ENCODE measurements at regions not wholly inside any gene's neighbourhood (a gene's known extent, or its start where the extent isn't known, plus 50 kb on each side); places are given as distances from the start of the nearest gene placed in this dataset.

DNA sequence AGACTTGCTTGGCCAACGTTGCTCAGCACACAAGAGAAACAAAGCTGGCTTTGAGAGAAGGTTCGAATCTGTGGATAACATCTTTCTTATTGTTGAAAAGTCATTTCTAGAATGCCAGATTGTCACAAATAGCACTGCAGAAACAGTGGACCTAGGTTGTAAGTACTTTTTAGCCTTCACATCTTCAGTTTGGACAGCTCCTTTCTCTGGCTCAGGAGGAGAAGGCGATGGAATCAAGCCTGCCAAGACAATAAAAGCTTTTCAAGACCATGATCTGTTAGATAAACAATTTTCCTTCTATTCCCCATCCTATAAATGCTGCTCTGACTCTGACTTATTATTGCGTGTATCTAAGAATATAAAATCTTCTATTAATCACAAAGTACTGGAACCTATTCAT, 615.2 kb upstream of the SEMA6A start:
- Mint-ChIP-seq H3K27me3 (ENCODE audit: low read depth) (no peaks in the 10 kb centered on the region), H3K27ac (no peak overlapping the region), H3K9me3 (peaks cover under 1% of the 10 kb centered on the region), H3K4me3 (no peak overlapping the region), H3K4me1 (ENCODE audit: low read depth) (no peaks in the 10 kb centered on the region), H3K36me3 (ENCODE audit: low read depth) (no peaks in the 10 kb centered on the region)

GRCh38 chr5:117188211-117188610, 613.6 kb upstream of the SEMA6A start:
- Mint-ChIP-seq H3K27ac (no peak overlapping the region), H3K4me1 (ENCODE audit: low read depth) (no peaks in the 10 kb centered on the region), H3K36me3 (ENCODE audit: low read depth) (no peaks in the 10 kb centered on the region), H3K27me3 (ENCODE audit: low read depth) (no peaks in the 10 kb centered on the region), H3K4me3 (no peak overlapping the region), H3K9me3 (peaks cover 6% of the 10 kb centered on the region)

- H3K27ac Mint-ChIP-seq = no peak overlapping the region
- H3K4me1 Mint-ChIP-seq (ENCODE audit: low read depth) = no peaks in the 10 kb centered on the region
- no peaks in the 10 kb centered on the region for H3K36me3 Mint-ChIP-seq (ENCODE audit: low read depth)
- H3K9me3 Mint-ChIP-seq = peaks cover 6% of the 10 kb centered on the region
- H3K4me3 Mint-ChIP-seq = no peak overlapping the region
- no peaks in the 10 kb centered on the region for H3K27me3 Mint-ChIP-seq (ENCODE audit: low read depth)
Observed at GRCh38 chr5:117186751-117187150, 612.1 kb upstream of the SEMA6A start.

- Mint-ChIP-seq H3K4me1 (ENCODE audit: low read depth) (no peaks in the 10 kb centered on the region), H3K9me3 (peaks cover 9% of the 10 kb centered on the region), H3K27me3 (ENCODE audit: low read depth) (no peaks in the 10 kb centered on the region), H3K27ac (no peak overlapping the region), H3K4me3 (no peak overlapping the region), H3K36me3 (ENCODE audit: low read depth) (no peaks in the 10 kb centered on the region)
Observed at GRCh38 chr5:117183326-117183725, 608.7 kb upstream of the SEMA6A start.

GRCh38 chr5:117182104-117182503, 607.5 kb upstream of the SEMA6A start:
- Mint-ChIP-seq H3K9me3 (peaks cover 9% of the 10 kb centered on the region), H3K27me3 (ENCODE audit: low read depth) (no peaks in the 10 kb centered on the region), H3K36me3 (ENCODE audit: low read depth) (no peaks in the 10 kb centered on the region), H3K27ac (no peak overlapping the region), H3K4me3 (no peak overlapping the region), H3K4me1 (ENCODE audit: low read depth) (no peaks in the 10 kb centered on the region)

GRCh38 chr5:117177302-117177701, 602.7 kb upstream of the SEMA6A start:
- Mint-ChIP-seq H3K4me1 (ENCODE audit: low read depth) (no peaks in the 10 kb centered on the region), H3K27ac (no peak overlapping the region), H3K4me3 (no peak overlapping the region), H3K27me3 (ENCODE audit: low read depth) (no peaks in the 10 kb centered on the region), H3K36me3 (ENCODE audit: low read depth) (no peaks in the 10 kb centered on the region), H3K9me3 (peaks cover 3% of the 10 kb centered on the region)

DNA sequence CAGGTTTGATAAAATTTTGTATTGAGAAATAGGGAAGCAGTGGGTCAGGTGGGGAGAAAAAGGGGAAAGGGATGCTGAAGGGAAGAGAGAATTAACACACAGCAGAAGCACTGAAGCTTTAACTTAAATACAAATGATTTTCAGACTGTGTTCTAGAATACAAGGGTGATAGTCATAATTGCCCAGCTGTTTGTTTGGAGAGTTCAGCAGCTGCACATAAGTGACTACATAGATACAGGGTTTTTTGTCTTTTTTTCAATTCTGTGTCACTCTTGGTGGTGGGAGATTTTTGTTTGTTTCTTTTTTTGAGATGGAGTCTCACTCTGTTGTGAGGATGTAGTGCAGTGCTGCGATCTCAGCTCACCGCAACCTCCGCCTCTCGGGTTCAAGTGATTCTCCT, 590.4 kb upstream of the SEMA6A start:
- Mint-ChIP-seq H3K27me3 (ENCODE audit: low read depth) (no peaks in the 10 kb centered on the region), H3K36me3 (ENCODE audit: low read depth) (no peaks in the 10 kb centered on the region), H3K4me3 (no peak overlapping the region), H3K9me3 (no peaks in the 10 kb centered on the region), H3K4me1 (ENCODE audit: low read depth) (no peaks in the 10 kb centered on the region), H3K27ac (no peak overlapping the region)

DNA sequence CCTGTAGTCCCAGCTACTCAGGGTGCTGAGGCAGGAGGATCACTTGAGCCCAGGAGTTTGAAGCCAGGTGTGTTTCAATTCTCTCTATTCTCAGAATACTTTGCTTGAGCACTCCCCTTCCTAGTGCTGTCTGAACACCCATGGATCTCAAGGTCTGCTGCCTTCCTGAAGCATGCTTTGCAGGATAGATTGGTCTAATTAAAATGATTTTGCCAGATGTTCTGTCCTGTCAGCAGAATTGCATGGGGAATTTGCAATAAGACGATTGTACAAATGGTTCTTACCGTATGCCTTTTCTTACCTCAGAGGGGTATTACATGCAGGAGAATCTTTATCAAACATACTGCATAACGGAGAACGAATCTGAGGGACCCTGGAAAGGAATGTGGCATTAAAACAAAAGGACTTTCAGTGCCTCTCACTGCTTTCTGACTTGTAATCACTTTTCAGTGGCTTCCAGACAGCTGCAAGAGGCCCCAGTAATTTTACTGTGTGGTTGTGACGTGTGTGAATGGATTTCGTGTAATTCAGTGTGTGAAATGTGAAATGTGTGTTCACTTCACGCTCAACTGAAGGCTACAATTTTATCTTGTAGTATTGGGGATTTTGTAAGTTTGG, 587.2 kb upstream of the SEMA6A start:
- no peaks in the 10 kb centered on the region for H3K36me3 Mint-ChIP-seq (ENCODE audit: low read depth)
- H3K4me1 Mint-ChIP-seq (ENCODE audit: low read depth) = no peaks in the 10 kb centered on the region
- no peak overlapping the region for H3K27ac Mint-ChIP-seq
- H3K27me3 Mint-ChIP-seq (ENCODE audit: low read depth) = no peaks in the 10 kb centered on the region
- no peak overlapping the region for H3K4me3 Mint-ChIP-seq
- no peaks in the 10 kb centered on the region for H3K9me3 Mint-ChIP-seq

GRCh38 chr5:117160391-117160790, 585.8 kb upstream of the SEMA6A start:
- Mint-ChIP-seq H3K4me3 (no peak overlapping the region), H3K9me3 (no peaks in the 10 kb centered on the region), H3K36me3 (ENCODE audit: low read depth) (no peaks in the 10 kb centered on the region), H3K4me1 (ENCODE audit: low read depth) (no peaks in the 10 kb centered on the region), H3K27ac (no peak overlapping the region), H3K27me3 (ENCODE audit: low read depth) (no peaks in the 10 kb centered on the region)

GRCh38 chr5:117149312-117149711, 574.7 kb upstream of the SEMA6A start:
- Mint-ChIP-seq H3K36me3 (ENCODE audit: low read depth) (no peaks in the 10 kb centered on the region), H3K9me3 (no peaks in the 10 kb centered on the region), H3K27me3 (ENCODE audit: low read depth) (no peaks in the 10 kb centered on the region), H3K4me1 (ENCODE audit: low read depth) (no peaks in the 10 kb centered on the region), H3K27ac (no peak overlapping the region), H3K4me3 (no peak overlapping the region)

DNA sequence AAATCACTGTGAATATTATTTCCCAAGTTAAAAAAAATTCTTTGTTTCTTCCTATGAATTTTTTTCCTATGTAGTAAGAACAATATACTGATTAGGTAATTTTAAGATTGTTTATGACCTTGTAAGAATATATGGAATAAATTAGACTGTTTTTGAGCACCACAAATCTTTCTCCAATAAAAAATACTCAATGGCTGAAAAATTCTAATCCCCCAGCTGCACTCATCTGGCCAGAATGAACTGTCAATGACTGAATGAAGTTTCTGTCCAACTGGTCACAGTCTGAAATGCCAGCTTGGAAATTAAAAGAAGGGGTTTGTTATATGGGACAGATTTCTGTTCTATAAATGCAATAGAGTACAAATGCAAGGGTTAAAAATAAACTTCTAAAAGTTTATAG, 569.5 kb upstream of the SEMA6A start:
- Mint-ChIP-seq H3K4me3 (no peak overlapping the region), H3K9me3 (no peaks in the 10 kb centered on the region), H3K4me1 (ENCODE audit: low read depth) (no peaks in the 10 kb centered on the region), H3K36me3 (ENCODE audit: low read depth) (no peaks in the 10 kb centered on the region), H3K27ac (no peak overlapping the region), H3K27me3 (ENCODE audit: low read depth) (no peaks in the 10 kb centered on the region)

DNA sequence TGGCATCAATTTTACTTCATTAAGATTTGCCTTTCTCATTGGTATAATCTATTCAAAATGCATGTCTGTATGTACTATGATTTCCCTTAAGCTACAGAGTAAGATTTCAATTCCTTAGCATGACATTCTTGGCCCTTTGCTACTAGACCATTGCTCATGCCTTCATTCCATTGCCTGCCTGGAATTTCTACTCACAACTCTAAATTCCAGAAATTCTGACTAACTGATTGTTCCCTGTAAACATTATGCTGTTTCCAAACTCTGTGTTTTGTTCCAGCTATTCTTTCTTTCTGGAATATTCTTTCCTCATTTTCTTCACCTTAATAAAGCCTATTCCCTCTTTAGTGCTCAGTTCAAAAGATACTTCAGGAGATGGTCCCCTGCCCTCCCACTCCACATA, 568.8 kb upstream of the SEMA6A start:
- no peaks in the 10 kb centered on the region for H3K4me1 Mint-ChIP-seq (ENCODE audit: low read depth)
- H3K27me3 Mint-ChIP-seq (ENCODE audit: low read depth) = no peaks in the 10 kb centered on the region
- H3K9me3 Mint-ChIP-seq = no peaks in the 10 kb centered on the region
- no peaks in the 10 kb centered on the region for H3K36me3 Mint-ChIP-seq (ENCODE audit: low read depth)
- H3K4me3 Mint-ChIP-seq = no peak overlapping the region
- no peak overlapping the region for H3K27ac Mint-ChIP-seq

- no peaks in the 10 kb centered on the region for H3K36me3 Mint-ChIP-seq (ENCODE audit: low read depth)
- no peaks in the 10 kb centered on the region for H3K27me3 Mint-ChIP-seq (ENCODE audit: low read depth)
- H3K4me1 Mint-ChIP-seq (ENCODE audit: low read depth) = no peaks in the 10 kb centered on the region
- no peak overlapping the region for H3K4me3 Mint-ChIP-seq
- H3K27ac Mint-ChIP-seq = no peak overlapping the region
- no peaks in the 10 kb centered on the region for H3K9me3 Mint-ChIP-seq
Observed at GRCh38 chr5:117138523-117138922, 563.9 kb upstream of the SEMA6A start.

GRCh38 chr5:117135851-117136250, 561.2 kb upstream of the SEMA6A start:
- no peak overlapping the region for H3K27ac Mint-ChIP-seq
- H3K4me3 Mint-ChIP-seq = no peak overlapping the region
- no peaks in the 10 kb centered on the region for H3K4me1 Mint-ChIP-seq (ENCODE audit: low read depth)
- H3K27me3 Mint-ChIP-seq (ENCODE audit: low read depth) = no peaks in the 10 kb centered on the region
- H3K9me3 Mint-ChIP-seq = no peaks in the 10 kb centered on the region
- H3K36me3 Mint-ChIP-seq (ENCODE audit: low read depth) = no peaks in the 10 kb centered on the region

DNA sequence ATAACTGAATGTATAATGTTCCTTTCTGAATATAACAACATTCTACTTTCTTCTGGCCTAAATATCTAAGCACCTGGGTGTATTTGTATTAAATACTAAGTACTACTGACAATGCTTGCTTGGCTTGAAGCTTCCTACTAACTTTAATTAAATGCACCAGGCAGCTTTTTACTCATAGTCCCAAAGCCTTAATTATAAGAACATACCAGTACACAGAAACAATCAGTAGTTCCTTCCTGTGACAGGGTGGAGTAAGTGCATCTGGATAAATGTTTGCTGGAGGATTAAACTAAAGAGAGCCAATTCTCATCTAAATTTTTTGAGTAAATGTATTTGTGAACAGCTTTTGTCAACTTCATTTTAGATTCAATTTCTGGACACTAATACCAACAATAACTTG, 558.6 kb upstream of the SEMA6A start:
- H3K27me3 Mint-ChIP-seq (ENCODE audit: low read depth) = no peaks in the 10 kb centered on the region
- H3K36me3 Mint-ChIP-seq (ENCODE audit: low read depth) = no peaks in the 10 kb centered on the region
- H3K9me3 Mint-ChIP-seq = no peaks in the 10 kb centered on the region
- no peak overlapping the region for H3K27ac Mint-ChIP-seq
- H3K4me1 Mint-ChIP-seq (ENCODE audit: low read depth) = no peaks in the 10 kb centered on the region
- no peak overlapping the region for H3K4me3 Mint-ChIP-seq

- no peak overlapping the region for H3K4me3 Mint-ChIP-seq
- H3K4me1 Mint-ChIP-seq (ENCODE audit: low read depth) = no peaks in the 10 kb centered on the region
- peaks cover 6% of the 10 kb centered on the region for H3K9me3 Mint-ChIP-seq
- no peaks in the 10 kb centered on the region for H3K36me3 Mint-ChIP-seq (ENCODE audit: low read depth)
- no peak overlapping the region for H3K27ac Mint-ChIP-seq
- H3K27me3 Mint-ChIP-seq (ENCODE audit: low read depth) = no peaks in the 10 kb centered on the region
Observed at GRCh38 chr5:117131876-117132275, 557.3 kb upstream of the SEMA6A start.
